Cerebellar cortex (tissue), 1 donor: ENCODE measurements at regions not wholly inside any gene's neighbourhood (a gene's known extent, or its start where the extent isn't known, plus 50 kb on each side); places are given as distances from the start of the nearest gene placed in this dataset.

Source experiments
- DNase-seq: peaks from one replicate; pipeline ENCODE4 v3.0.0-alpha.2; 2015; ENCODE audit warnings: low spot score

- DNase-seq: no peak
Measured at GRCh38 chr2:53104263-53104662, 663.3 kb upstream of the CHAC2 start.

- DNase-seq: no peak
Measured at GRCh38 chr2:53103679-53104078, 663.9 kb upstream of the CHAC2 start.

- no peak for DNase-seq
Measured at GRCh38 chr2:53098696-53099078, 668.9 kb upstream of the CHAC2 start.

- no peak for DNase-seq
Measured at GRCh38 chr2:53096351-53096750, 671.3 kb upstream of the CHAC2 start.

GRCh38 chr2:53095664-53096063 is 671.9 kb upstream of the CHAC2 start:
- DNase-seq: no peak

GRCh38 chr2:53095227-53095626 is 672.4 kb upstream of the CHAC2 start:
- DNase-seq: no peak

GRCh38 chr2:53093355-53093754 is 674.2 kb upstream of the CHAC2 start:
- no peak for DNase-seq

GRCh38 chr2:53091183-53091582 is 676.4 kb upstream of the CHAC2 start:
- DNase-seq: no peak

- no peak for DNase-seq
Measured at GRCh38 chr2:53087874-53088461, 679.6 kb upstream of the CHAC2 start.

- no peak for DNase-seq
Measured at GRCh38 chr2:53087262-53087873, 680.2 kb upstream of the CHAC2 start.

- DNase-seq: no peak
Measured at GRCh38 chr2:53077413-53077812, 690.2 kb upstream of the CHAC2 start.

- DNase-seq: peak; percentile 4
Measured at GRCh38 chr2:53075760-53076159, 691.8 kb upstream of the CHAC2 start.

GRCh38 chr2:53067533-53067932 is 700.1 kb upstream of the CHAC2 start:
- no peak for DNase-seq

GRCh38 chr2:53067056-53067455 is 700.5 kb upstream of the CHAC2 start:
- DNase-seq: no peak

- DNase-seq: no peak
Measured at GRCh38 chr2:53064154-53064553, 703.5 kb upstream of the CHAC2 start.

- DNase-seq: no peak
Measured at GRCh38 chr2:53058526-53058925, 709.1 kb upstream of the CHAC2 start.

GRCh38 chr2:53053937-53054336 is 713.7 kb upstream of the CHAC2 start:
- no peak for DNase-seq

GRCh38 chr2:53051157-53051556 is 716.4 kb upstream of the CHAC2 start:
- no peak for DNase-seq

GRCh38 chr2:53040536-53041229 is 726.9 kb upstream of the CHAC2 start:
- no peak for DNase-seq

- DNase-seq: no peak
Measured at GRCh38 chr2:53036196-53036595, 731.4 kb upstream of the CHAC2 start.

GRCh38 chr2:53035153-53035552 is 732.5 kb upstream of the CHAC2 start:
- DNase-seq: no peak

- no peak for DNase-seq
Measured at GRCh38 chr2:53033411-53033810, 734.2 kb upstream of the CHAC2 start.

- DNase-seq: no peak
Measured at GRCh38 chr2:53028746-53029423, 738.7 kb upstream of the CHAC2 start.
